Stomach (tissue), 4 donors: ENCODE measurements at regions not wholly inside any gene's neighbourhood (a gene's known extent, or its start where the extent isn't known, plus 50 kb on each side); places are given as distances from the start of the nearest gene placed in this dataset.

Experiments
- POLR2A ChIP-seq, 4 donors: fragments of 450-650 bp; IDR thresholded peaks; one replicate each; pipeline ENCODE4 v1.6.1; 2016; ENCODE audit warnings: antibody characterized with exemption in 4 of 4, control low read depth in 2 of 4, mild to moderate bottlenecking in 1 of 4, moderate library complexity in 1 of 4
- TF ChIP-seq, protein P1 (sequence below), 7 experiments: fragments of 450-650 bp in 4 of 7; fragments of 200-600 bp in 3 of 7; sonication (generic) in 3 of 7; IDR thresholded peaks; one replicate each; pipeline ENCODE4 v1.5.1; 2016 to 2019; ENCODE audit warnings: antibody characterized with exemption in 7 of 7, control low read depth in 2 of 7, mild to moderate bottlenecking in 1 of 7

DNA sequence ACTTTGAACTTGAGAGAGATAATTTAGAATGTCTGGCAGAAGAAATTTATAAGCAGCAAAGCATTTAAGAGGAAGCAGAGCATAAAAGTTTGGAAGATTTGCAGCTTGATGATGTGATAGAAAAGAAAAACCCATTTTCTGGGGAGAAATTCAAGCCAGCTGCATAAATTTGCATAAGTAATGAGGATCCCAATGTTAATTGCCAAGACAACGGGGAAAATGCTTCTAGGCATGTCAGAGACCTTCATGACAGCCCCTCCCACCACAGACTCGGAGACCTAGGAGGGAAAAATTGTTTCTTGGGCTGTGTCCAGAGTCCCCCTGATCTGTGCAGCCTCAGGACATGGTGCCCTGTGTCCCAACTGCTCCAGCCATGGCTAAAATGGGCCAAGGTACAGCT, 263.6 kb upstream of the POT1 start:
- TF ChIP-seq, protein P1, sequence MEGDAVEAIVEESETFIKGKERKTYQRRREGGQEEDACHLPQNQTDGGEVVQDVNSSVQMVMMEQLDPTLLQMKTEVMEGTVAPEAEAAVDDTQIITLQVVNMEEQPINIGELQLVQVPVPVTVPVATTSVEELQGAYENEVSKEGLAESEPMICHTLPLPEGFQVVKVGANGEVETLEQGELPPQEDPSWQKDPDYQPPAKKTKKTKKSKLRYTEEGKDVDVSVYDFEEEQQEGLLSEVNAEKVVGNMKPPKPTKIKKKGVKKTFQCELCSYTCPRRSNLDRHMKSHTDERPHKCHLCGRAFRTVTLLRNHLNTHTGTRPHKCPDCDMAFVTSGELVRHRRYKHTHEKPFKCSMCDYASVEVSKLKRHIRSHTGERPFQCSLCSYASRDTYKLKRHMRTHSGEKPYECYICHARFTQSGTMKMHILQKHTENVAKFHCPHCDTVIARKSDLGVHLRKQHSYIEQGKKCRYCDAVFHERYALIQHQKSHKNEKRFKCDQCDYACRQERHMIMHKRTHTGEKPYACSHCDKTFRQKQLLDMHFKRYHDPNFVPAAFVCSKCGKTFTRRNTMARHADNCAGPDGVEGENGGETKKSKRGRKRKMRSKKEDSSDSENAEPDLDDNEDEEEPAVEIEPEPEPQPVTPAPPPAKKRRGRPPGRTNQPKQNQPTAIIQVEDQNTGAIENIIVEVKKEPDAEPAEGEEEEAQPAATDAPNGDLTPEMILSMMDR (IDR thresholded peaks at IDR 0.05), result no peak
- no peak for TF ChIP-seq POLR2A (IDR thresholded peaks at IDR 0.05)
